ENCODE measurements at regions not wholly inside any gene's neighbourhood (a gene's known extent, or its start where the extent isn't known, plus 50 kb on each side); places are given as distances from the start of the nearest gene placed in this dataset.

DNA sequence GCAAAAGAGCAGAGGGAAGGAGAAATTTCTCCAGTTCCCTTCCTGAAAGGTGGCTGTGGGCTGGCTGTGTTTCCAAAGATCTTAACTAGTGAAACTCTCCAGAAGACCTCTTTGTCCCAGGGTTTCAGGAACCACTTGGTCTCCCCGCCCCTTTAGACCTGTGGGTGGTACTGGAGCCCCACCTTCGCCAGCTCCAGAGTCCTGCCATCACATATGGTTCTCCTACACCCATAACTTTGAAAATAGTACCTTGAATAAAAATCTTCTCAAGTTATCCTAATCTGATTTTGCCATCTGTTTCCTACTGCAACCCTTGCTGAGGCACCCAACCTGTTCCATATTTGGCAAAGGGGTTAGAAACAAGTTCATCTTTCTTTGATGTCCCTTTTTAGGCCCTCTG, 303.9 kb downstream of the SEC16B start:
- TF ChIP-seq CTCF (conservative IDR thresholded peaks at IDR 0.05; ENCODE audit: low read length) (no peak), EZH2phosphoT487 (IDR thresholded peaks at IDR 0.05; ENCODE audit: borderline replicate concordance) (no peak)
